ENCODE measurements at regions not wholly inside any gene's neighbourhood (a gene's known extent, or its start where the extent isn't known, plus 50 kb on each side); places are given as distances from the start of the nearest gene placed in this dataset.
"Not testable (repeated sequence)": the region's sequence is repeated elsewhere in the genome, so short reads cannot be mapped to it uniquely, and the experiment has no call there.

DNA sequence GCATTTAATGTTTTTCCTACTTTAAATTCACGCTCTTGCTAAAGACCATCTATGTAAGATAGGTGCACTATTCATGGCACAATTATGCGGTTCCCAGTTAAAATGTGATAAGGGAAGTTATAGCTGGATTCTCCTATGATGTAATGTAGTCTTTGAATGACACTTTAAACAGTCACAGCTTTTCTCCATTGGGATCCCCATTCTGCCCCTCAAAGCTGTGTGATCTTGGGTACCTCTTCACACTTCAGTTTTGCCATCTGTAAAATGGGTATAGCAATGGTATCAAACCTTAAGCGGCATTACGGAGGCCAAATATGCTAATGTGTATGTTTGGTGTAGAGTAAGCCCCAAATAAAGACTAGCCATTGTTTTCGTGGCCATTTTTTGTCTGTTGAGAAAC lies 64.7 kb upstream of the ZNF217 start:
- DNase-seq, result no peak

DNA sequence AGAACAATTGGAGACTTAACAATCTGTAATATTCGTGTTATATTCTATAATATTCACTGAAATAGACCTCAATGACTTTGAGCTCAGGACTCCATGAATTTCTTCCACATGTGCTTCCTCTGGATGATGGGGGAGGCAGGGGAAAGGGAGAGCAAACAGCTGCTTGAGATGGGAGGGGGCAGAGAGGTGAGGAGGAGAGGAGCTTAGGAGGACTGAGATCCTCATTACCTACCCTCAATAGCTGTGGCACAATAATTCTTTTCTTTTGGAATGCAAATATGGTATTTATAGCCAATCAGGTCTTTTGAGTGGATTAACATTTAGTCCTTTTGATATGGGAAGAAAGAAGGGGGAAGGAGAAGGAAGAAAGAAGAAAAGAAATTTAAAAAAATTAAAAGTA lies 64.1 kb upstream of the ZNF217 start:
- no peak for DNase-seq

DNA sequence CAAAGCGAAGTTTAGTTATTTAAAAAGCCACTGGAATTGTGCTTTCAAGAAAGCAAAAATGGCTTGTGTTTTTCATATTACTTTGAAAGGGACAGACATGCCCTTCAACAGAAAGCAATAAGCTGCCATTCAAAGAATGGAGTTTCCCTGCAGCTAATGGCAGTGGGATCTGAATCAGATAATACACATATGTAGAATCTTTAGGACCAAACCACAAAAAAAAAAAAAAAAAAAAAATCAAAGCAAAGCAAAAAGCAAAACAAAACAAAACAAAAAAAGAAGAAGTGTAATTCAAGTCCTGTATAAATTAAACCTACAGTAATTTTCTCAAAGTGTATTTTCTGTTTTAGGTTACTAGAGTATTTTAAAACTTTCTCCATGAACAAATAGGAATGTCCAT lies 63.6 kb upstream of the ZNF217 start:
- no peak for DNase-seq

DNA sequence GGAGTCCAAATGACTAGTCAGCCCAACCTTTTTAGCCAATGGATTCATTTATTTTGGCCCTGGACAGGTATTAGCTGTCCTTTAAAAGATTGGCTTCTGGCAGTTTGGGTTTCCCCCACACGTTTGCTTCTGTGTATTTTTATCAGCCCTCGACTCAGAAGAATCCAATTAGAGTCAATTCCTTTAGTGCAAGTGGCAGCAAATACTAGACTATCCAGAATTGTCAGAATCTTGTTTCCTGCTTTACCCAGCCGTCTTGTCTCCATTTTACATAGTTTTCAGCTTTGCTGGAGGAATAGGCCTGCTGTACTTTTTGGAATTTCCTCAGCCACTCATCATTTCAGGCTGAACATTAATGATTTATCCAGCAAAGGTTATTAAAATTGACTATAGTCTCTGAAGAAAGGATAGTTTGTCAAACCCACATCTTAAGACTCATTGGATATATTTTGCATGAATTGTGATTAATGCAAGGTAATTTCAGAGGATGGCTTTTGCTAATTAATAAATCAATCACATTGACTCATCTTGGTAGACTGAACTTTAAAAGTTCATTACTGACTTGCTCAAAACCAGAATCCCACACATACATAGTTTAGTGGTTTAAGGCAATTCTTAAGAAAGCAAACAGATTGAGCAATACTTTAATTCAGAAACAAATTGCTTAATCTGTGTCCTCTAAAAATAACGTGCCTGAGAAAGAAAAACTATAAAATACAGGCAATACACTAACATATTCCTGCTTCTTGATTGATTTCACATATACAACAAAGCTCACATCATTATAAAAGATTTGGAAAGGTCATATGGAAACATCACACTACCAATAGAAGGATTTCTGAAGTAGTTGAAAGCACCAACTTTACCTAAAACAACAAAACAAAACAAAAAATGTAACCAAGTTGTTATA lies 62.9 kb upstream of the ZNF217 start:
- DNase-seq, result no peak

DNA sequence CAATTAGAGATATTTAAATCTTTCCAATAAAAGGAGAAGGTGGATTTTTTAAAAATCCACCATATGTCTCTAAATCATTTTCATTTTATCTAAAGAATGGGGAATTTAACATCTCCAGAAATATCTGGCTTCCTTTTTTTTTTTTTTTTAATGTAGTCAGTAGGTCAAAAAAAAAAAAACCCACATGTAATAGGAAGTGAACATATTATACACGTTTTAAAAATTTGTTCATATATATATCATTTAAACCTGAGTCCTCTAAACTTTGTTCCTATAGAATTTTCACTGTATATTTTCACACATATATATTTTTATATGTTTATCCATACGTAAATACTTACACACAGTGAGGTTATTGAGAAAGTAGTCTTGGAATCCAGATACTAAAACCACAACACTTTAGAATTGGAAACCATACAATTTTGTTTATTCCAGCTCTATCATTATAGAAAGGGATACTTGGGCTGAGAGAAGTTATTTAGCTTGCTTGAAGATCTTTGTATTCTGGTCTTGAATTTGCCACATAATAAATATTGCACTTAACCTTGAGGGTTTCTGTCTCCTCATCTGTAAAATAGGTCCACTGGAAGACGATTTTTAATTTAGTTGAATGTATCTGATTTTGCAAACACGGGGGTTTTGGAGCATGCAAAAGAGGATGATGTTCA lies 62.1 kb upstream of the ZNF217 start:
- no peak for DNase-seq

DNA sequence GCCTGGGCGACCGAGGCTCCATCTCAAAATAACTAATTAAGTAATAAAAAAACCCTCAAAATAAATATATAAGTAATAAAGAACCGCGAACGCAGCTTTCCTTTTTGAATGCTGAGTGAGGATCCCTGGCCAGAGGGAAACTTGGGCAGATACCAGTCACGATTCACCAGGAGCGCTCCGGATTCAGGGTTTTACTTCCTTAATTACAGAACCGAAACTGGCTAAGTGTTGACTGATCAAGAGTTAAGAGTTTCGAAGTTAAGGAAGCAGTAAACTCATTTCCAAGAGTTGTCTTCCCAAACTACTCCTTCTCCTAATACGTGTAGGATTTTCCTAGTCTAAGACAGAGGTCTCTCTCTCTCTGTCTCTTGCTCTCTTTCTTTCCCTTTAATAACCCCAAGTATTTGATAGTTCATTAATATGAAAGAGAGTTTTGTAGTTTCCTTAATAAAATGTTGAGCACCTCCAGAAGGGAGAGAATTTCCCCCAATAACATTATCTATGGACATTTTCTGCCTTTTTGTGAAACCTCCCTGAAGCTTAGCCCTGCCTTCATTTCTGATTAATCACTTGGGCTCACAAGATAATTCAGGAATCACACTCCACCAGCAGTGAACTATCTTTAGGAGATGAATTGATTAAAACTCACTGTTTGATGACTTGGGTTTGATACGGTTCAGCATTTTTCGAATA lies 61.4 kb upstream of the ZNF217 start:
- DNase-seq, result no peak

DNA sequence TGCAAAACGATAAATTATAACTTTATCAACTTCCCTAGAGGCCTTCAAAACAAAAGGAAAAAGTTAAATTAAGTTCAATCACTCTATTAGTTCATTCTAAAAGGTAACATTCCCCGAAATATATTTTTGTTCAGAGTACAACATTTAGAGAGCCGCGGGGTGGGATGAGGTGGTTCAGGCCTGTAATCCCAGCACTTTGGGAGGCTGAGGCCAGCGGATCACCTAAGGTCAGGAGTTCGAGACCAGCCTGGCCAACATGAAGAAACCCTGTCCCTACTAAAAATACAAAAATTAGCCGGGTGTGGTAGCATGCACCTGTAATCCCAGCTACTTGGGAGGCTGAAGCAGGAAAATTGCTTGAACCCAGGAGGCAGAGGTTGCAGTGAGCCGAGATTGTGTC lies 60.9 kb upstream of the ZNF217 start:
- not testable (repeated sequence) for DNase-seq

DNA sequence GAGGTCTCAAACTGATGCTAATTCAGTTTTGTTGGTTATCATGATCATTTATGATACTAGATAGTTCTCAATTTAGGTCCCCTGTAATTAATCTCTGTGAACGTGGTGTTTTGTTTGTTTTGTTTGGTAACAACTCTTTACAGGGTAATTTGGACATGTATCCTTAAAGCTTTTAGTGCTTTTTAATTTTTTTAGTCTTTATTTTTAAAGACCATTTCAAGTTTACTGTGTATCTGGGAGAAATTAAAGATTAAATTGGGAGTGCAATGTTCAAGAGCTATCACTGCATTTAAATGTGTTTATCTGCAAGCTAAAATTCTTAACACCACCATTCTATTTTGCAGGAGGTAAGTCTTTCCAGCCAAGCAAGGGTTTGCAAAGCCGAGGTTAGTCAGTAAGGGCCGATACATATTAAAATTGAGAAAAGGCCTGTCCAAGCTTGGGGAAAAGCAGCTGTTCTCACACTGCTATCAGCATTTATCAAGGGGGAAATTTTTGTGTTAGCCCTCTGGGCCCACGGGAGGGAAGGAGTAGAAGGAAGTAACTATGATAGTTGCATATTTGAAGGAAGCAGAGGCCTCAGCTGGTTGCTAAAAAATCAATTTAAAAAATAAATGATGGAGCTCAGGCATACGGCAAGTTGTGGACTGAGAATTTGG lies 59.3 kb upstream of the ZNF217 start:
- no peak for DNase-seq

DNA sequence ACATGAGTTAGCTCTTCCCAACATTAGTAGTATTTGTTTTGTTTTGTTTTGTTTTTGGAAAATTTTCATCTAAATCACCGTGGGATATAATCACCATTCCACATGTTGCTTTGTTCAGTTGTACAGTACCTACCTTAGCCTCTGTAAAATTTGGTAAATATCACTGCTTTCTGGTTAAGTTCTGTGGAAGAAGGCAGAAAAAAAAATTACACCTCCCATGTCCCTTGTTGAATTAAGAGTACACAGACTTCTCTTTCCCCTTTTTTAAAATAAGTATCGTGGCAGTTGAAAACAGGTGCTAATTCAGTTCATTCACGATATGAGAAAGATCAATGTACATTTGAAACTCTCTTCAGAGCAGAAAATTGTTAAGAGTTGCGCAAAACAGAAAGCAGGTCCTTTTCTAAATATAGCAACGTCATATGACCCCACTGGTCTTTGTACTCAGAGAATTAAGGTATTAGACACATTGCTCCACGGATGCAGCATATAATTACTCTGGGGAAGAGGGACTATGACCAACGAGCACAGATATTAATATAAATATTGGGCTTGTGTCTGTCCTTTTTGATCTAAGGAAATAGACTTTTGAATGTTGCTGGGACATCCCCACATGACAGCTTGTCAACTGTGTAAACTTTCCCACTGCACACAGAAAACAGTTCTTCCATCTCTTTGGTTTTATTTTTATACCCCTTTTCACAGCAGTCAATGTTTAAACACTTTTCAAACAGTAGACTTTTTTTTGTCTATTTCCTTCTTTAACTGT lies 58.6 kb upstream of the ZNF217 start:
- no peak for DNase-seq

DNA sequence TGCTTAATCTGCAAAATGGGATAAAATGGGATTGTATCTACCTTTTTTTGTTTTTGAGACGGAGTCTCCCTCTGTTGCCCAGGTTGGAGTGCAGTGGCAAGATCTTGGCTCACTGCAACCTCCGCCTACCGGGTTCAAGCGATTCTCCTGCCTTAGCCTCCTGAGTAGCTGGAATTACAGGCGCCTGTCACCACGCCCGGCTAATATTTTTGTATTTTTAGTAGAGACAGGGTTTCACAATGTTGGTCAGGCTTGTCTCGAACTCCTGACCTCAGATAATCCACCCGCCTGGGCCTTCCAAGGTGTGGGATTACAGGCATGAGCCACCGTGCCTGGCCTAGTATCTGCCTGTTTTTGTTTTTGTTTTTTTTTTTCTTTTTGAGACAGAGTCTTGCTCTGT lies 55.9 kb upstream of the ZNF217 start:
- DNase-seq, result not testable (repeated sequence)

DNA sequence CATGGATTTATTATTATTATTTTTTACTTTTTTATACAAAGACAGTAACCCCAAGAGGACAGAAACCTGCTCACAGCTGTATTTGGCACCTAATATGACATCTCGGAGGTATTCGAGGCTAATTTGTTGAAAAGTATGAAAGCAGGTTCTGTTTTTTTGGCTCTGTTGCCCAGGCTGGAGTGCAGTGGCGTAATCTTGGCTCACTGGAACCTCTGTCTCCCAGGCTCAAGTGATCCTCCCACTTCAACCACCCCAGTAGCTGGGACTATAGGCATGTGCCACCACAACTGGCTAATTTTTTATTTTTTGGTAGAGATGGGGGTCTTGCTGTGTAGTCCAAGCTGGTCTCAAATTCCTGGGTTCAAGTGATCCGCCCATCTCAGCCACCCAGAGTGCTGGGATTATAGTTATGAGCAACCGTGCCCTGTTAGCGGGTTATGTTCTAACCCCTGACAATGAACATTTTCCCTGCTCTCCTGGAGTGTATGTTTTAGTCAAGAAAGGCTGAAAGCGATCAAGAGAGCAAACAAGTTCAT lies 53.7 kb upstream of the ZNF217 start:
- DNase-seq, result no peak

DNA sequence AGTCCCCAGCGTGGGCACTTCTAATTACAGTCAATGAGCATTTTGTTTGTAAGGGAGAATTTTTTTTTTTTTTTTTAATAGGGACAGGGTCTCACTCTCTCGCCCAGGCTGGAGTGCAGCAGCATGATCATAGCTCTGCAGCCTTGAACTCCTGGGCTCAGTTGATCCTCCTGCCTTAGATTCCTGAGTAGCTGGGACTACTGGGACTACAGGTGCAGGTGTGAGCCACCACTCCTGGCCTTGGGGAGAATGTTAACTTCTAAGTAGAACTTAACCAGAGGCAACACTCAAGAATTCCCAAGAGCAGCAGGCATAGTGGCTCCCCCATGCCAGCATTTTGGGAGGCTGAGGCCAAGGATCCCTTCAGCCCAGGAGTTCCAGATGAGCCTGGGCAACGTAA lies 52.9 kb upstream of the ZNF217 start:
- no peak for DNase-seq

DNA sequence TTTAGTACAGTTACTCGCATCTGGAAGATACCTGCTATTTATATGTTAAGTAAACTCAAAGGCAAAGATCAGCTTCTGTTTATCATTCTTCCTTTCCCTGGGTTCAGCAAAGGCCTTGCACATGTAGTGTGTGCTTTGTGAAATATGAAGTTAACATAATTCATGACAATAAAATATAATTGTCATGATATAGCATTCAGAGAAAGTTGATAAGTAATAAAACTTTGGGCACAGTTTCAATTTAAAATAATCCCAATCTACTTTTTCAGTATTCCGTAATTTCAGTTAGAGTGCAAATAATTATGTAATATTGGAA lies 51.9 kb upstream of the ZNF217 start:
- no peak for DNase-seq

DNA sequence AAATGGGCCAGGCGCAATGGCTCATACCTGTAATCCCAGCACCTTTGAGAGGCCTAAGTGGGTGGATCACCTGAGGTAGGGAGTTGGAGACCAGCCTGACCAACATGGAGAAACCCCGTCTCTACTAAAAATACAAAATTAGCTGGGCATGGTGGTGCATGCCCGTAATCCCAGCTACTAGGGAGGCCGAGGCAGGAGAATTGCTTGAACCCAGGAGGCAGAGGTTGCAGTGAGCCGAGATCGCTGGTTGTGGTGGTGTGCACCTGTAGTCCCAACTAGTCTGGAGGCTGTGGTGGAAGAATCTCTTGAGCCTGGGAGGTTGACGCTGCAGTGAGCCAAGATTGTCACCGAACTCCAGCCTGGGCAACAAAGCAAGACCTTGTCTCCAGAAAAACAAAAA lies 50.5 kb upstream of the ZNF217 start:
- not testable (repeated sequence) for DNase-seq
